ENCODE measurements at regions not wholly inside any gene's neighbourhood (a gene's known extent, or its start where the extent isn't known, plus 50 kb on each side); places are given as distances from the start of the nearest gene placed in this dataset.

DNA sequence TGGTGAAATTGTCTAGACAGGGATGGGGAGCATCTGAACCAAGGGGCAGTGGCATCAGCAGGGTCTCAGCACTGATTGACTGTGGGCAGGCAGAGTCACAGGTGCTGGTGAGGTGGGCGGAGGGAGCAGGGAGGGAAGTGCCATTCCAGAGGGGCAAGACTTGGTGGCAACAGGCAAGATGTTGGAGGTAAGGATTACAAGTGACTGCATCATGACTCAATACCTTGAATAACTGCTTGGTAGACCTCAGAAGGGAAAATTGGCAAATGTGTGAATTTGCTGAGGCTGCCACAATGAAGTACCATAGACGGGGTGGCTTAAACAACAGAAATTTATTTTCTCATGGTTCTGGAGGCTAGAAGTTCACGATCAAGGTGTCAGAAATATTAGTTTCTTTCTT is 419.1 kb downstream of the HS3ST3B1 start:
- DNase-seq = no peak

GRCh38 chr17:14717859-14718258 is 417.0 kb downstream of the HS3ST3B1 start:
- DNase-seq = no peak

DNA sequence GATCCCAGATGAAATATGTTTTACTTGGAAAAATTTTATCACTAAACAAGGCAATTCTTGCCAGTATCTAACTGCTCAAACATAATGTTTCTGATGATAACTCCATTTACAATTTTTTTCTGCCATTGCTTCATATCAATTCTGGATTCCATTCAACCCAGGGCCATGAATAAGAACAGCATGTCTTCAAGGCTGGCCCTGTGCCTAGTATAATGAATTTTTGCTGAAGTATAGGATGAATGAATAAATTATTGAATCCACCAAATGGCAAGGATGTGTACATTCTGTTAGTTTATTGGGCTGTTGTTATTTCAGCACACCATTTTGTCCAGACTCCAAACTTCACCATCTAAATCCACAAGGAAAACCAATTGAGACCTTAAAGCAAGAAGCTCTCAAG is 414.7 kb downstream of the HS3ST3B1 start:
- DNase-seq = no peak

- DNase-seq = no peak
These were observed 411.7 kb downstream of the HS3ST3B1 start for GRCh38 chr17:14712611-14713021.

DNA sequence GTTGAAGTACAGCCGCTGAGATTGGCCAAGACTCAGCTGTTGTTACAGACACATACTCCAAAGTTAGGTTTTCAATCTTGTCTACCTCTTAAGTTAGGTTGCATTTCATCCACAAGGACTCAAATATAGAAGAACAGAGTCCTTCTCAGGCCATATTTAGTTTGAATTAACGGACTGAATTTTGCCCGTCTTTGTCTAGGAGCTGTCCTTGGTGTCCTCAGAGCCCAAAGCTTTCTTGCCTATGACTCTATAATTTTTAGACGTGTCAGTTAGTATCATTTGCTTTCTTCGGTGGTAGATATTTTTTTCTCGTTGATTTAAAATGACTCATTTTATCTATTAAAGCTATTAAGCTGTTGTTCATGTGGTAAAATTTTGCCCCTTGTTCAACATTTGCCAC is 403.2 kb downstream of the HS3ST3B1 start:
- DNase-seq = no peak

DNA sequence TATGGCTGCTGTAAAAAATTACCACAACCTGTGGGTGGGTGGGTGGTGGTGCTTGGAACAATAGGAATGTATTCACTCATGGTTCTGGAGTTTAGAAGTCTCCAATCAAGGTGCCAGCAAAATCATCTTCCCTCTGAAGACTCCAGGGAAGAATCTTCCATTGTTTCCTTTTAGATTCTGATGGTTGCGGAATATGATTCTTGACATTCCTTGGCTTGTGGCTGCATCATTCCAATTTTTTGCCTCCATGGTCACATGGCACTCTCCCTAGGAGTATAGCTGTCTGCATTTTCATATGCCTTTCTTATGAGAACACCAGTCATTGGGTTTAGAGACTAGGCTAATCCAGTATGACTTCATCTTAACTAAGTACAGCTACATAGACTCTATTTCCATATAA is 401.0 kb downstream of the HS3ST3B1 start:
- no peak for DNase-seq

- DNase-seq = no peak
These were observed 398.8 kb downstream of the HS3ST3B1 start for GRCh38 chr17:14699574-14700185.

DNA sequence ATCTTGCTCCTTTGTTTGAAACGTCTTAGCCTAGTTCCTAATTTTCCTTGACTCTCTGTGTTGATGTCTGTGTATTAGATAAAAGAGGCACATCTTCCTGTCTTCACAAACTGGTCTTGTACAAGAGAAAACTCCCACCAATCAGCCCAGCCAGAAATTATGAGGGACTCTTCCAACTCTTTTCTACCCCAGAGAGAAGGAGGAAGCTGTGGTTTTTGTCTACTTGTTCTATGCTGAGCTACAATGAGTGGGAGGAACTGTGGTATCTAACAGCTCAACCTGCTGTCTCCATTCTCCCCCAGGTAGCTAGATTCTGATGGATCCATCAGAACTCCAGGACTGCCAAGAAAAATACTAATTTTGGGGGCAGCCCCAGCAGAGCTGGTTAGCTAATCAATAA is 392.5 kb downstream of the HS3ST3B1 start:
- DNase-seq = no peak

DNA sequence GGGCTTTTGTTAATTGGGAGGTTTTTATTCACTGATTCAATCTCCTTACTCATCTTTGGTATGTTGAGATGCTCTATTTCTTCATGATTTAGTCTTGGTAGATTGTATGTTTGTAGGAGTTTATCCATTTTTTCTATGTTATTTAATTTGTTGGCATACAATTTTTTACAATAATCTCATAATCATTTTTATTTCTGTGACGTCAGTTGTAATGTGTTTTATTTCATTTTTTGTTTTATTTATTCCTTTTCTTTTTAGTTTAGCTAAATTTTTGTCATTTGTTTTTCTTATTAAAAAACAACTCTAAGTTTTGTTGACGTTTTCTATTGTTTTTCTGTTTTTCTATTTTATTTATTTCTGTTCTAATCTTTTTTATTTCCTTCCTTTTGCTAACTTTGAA is 389.8 kb downstream of the HS3ST3B1 start:
- DNase-seq = no peak

- no peak for DNase-seq
These were observed 387.3 kb downstream of the HS3ST3B1 start for GRCh38 chr17:14688134-14688533.

- DNase-seq = no peak
These were observed 371.9 kb downstream of the HS3ST3B1 start for GRCh38 chr17:14672830-14673229.

- no peak for DNase-seq
These were observed 370.0 kb downstream of the HS3ST3B1 start for GRCh38 chr17:14670861-14671260.

DNA sequence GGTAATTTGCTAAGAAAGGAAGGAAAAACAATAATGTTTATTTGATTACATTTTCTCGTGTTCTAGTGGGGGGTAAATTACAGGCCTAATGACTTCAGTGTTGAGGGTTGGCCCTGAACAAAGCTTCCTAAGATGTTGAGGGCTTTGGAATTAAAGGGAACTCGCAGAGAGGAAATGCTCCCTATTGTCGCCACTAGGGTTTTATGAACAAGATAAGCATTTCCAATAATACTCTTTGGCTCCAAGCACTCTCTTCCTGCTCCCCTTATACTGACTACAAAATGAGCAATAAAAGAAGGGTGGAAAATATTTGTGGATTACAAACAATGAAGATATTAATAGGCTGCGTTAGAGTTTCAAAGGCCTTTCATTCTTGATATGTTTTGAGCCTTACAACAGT is 363.6 kb downstream of the HS3ST3B1 start:
- no peak for DNase-seq

DNA sequence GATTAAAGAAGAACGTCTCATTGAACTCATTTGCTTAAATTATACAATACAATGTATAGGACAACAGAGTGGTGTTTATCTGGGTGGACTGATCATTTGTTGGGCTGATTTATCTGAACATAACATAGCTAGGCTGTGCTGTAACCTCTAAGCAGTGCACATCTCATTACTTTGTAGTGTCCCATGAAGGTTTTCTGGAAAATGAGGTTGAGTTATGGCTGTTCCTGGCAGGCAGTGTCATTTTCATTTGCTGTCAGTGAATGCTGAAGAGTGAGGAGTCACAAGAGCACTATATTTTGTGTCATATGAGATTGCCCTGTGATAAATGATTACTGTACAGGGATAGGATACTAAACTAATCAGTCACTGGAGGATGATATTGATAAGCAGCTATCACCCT is 340.2 kb downstream of the HS3ST3B1 start:
- no peak for DNase-seq

DNA sequence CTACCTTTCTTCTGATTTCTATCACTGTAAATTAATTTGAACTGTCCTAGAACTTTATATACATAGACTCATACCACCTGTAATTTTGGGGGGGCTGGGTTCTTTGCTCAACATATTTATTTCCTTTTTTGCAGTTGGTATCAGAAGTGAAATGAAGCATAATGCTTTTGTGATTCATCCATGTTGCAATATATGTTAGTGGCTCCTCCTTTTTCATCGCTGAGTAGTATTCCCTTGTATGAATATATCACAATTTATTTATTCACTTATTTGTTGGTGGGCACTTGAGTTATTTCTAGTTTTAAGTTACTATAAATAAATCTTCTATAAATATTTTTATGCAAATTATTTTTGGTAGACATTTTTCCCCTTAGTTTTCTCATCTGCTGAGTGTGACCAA is 336.4 kb downstream of the HS3ST3B1 start:
- no peak for DNase-seq

- no peak for DNase-seq
These were observed 329.7 kb downstream of the HS3ST3B1 start for GRCh38 chr17:14630621-14631020.

GRCh38 chr17:14630046-14630445 is 329.2 kb downstream of the HS3ST3B1 start:
- DNase-seq = no peak

DNA sequence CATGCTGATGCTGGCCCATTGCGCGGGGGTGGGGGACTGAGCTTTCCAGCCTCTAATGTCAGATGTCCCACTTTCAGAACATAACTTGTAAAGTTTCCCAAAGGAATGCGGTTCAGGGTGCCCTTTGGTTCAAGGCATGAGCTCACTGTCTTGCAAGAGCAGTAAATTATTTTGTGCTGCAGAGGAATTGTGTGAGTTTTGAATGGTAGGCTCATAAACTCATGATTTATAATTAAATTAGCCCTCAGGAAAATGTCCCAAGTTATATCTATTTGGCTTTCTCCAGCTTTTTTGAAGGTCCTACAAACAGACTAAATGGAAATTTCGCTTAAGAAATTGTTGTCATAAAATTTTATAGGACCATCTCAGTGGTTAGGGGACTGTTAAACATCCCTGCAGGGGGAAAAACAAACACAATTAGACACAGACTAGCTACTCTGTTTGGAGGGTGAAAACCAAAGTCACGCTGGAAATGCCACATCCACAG is 321.8 kb downstream of the HS3ST3B1 start:
- DNase-seq = no peak

- no peak for DNase-seq
These were observed 321.1 kb downstream of the HS3ST3B1 start for GRCh38 chr17:14621826-14622614.

- no peak for DNase-seq
These were observed 318.9 kb downstream of the HS3ST3B1 start for GRCh38 chr17:14619821-14620220.

DNA sequence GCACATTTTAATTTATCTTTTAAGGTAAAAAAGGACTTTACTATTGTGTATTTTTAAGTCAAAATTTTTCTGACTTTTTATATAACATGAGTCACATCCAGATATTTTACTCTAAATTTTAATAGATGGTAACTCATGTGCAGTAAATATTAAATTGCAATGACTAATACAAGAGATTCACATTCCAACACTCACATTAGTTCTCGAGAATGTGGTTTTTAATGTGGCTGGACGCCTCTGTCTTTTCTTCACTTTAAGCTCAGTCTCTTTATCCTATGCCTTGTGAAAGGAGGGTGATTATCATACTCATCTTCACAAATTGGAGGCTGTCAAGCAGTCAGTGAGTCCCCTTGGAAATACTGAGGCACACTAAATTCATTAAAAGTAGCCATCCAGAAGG is 315.6 kb downstream of the HS3ST3B1 start:
- no peak for DNase-seq

DNA sequence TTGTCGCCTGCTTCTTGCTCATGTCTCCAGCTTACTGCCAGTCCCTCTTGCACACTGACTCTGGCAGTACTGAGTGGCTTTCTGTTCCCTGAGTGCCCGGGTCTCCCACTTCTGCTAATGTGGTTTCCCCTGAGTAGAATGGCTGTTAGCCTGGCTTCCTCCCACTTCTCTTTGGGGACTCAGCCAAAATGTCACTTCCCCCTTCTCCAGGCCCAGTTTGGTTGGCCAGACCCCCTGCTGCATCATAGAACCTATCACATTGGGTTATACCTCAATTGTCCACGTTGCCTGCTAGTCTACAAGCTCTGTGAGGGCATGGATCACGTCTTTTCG is 304.4 kb downstream of the HS3ST3B1 start:
- DNase-seq = no peak

GRCh38 chr17:14604591-14605266 is 303.8 kb downstream of the HS3ST3B1 start:
- DNase-seq = no peak

- no peak for DNase-seq
These were observed 295.3 kb downstream of the HS3ST3B1 start for GRCh38 chr17:14596224-14596623.

Data from activated gamma-delta T cell treated with Interleukin-2 at 50 U/mL for 16 hours (primary cell).